Endothelial cell of umbilical vein (primary cell): ENCODE measurements at regions not wholly inside any gene's neighbourhood (a gene's known extent, or its start where the extent isn't known, plus 50 kb on each side); places are given as distances from the start of the nearest gene placed in this dataset.

Experiments
- BruUV-seq: library from RNA; stranded (reverse); fragments of 400-500 nt; replicated peaks from 2 replicates; lab custom pipeline; 2021; lab: Mats Ljungman, UMichigan
- CTCF ChIA-PET: fragments of 300-600, 350-600 bp; sonication (Branson Sonifier 250); formaldehyde crosslinking; loops from one replicate; lab custom pipeline; 2021; ENCODE audit warnings: antibody characterized with exemption, inconsistent platforms; lab: Charles Lee
- POLR2A ChIA-PET: fragments of 300-600, 350-600 bp; sonication (Branson Sonifier 250); formaldehyde crosslinking; loops from one replicate; lab custom pipeline; 2021; ENCODE audit warnings: antibody characterized with exemption, inconsistent platforms; lab: Charles Lee
- DNase-seq: peaks from one replicate; pipeline ENCODE4 v3.0.0-alpha.2; 2011; ENCODE audit warnings: low read depth, low spot score
- FAIRE-seq: peaks from 2 replicates; lab custom pipeline; 2011; peaks lifted over from hg19 to GRCh38; lab: Jason Lieb, UNC
- H2AFZ ChIP-seq: 2 replicates; pipeline ENCODE4 v1.6.0; 2012; ENCODE audit warnings: low read depth, low read length, control low read depth, inconsistent platforms
- H3K27ac ChIP-seq: 2 replicates; pipeline ENCODE4 v1.5.1; 2011; ENCODE audit warnings: low read depth, mild to moderate bottlenecking, control low read depth, low read length, moderate library complexity; ENCODE audit not compliant: insufficient read depth
- H3K27me3 ChIP-seq, 2 experiments: 2 replicates each; pipeline versions ENCODE4 v1.6.0 to v1.6.1; 2011; ENCODE audit warnings: low read length in 2 of 2, mixed read lengths in 1 of 2; ENCODE audit not compliant: control insufficient read depth in 2 of 2, insufficient read depth in 2 of 2
- H3K36me3 ChIP-seq, 2 experiments: 2 replicates in 1 of 2; 3 replicates in 1 of 2; pipeline ENCODE4 v1.5.1; 2011; ENCODE audit warnings: low read length in 2 of 2, mild to moderate bottlenecking in 1 of 2, moderate library complexity in 1 of 2; ENCODE audit not compliant: control insufficient read depth in 2 of 2, insufficient read depth in 2 of 2; ENCODE audit errors: extremely low read depth in 1 of 2
- H3K4me1 ChIP-seq: 3 replicates; pipeline ENCODE4 v1.5.1; 2011; ENCODE audit warnings: mild to moderate bottlenecking, low read length; ENCODE audit not compliant: control insufficient read depth, insufficient read depth; ENCODE audit errors: extremely low read depth
- H3K4me2 ChIP-seq: 2 replicates; pipeline ENCODE4 v1.6.1; 2011; ENCODE audit warnings: low read length, control low read depth, mixed read lengths; ENCODE audit not compliant: insufficient read depth
- H3K4me3 ChIP-seq, 3 experiments: fragments of 200-600 bp in 1 of 3; sonication (generic), shearing (Covaris generic) in 1 of 3; replicated peaks in 1 of 3; 2 replicates each; pipeline ENCODE4 v1.5.1; 2011 to 2016; ENCODE audit warnings: control low read depth in 3 of 3, low read length in 3 of 3, mild to moderate bottlenecking in 2 of 3, inconsistent platforms in 1 of 3, low read depth in 1 of 3, moderate library complexity in 1 of 3; ENCODE audit not compliant: insufficient read depth in 1 of 3
- H3K79me2 ChIP-seq: 2 replicates; pipeline ENCODE4 v1.6.0; 2012; ENCODE audit warnings: low read length, inconsistent platforms; ENCODE audit not compliant: control insufficient read depth, insufficient read depth
- H3K9ac ChIP-seq: replicated peaks from 2 replicates; pipeline ENCODE3; 2011; ENCODE audit warnings: low read length, control low read depth; ENCODE audit not compliant: insufficient read depth; ENCODE audit errors: extremely low read depth
- H3K9me1 ChIP-seq: replicated peaks from 3 replicates; pipeline ENCODE4 v1.6.0; 2011; ENCODE audit warnings: mild to moderate bottlenecking, low read length; ENCODE audit not compliant: control insufficient read depth, insufficient read depth; ENCODE audit errors: extremely low read depth
- H3K9me3 ChIP-seq: replicated peaks from 2 replicates; pipeline ENCODE4 v1.5.1; 2012; ENCODE audit warnings: low read length, inconsistent platforms; ENCODE audit not compliant: control insufficient read depth, insufficient read depth
- H4K20me1 ChIP-seq: replicated peaks from 2 replicates; pipeline ENCODE3; 2011; ENCODE audit warnings: mild to moderate bottlenecking, low read length; ENCODE audit not compliant: control insufficient read depth, insufficient read depth; ENCODE audit errors: extremely low read depth
- CTCF ChIP-seq, 2 donors: IDR thresholded peaks; 1 replicate in 1 of 2; 2 replicates in 1 of 2; pipeline ENCODE4 v1.5.1; 2011; ENCODE audit warnings: low read length in 2 of 2, mild to moderate bottlenecking in 2 of 2, moderate library complexity in 2 of 2, control low read depth in 1 of 2, inconsistent platforms in 1 of 2, low read depth in 1 of 2; ENCODE audit not compliant: insufficient read depth in 1 of 2; ENCODE audit errors: extremely low read depth in 1 of 2
- EZH2 ChIP-seq: IDR thresholded peaks from 2 replicates; pipeline ENCODE4 v1.6.1; 2012; ENCODE audit warnings: borderline replicate concordance, low read depth, mild to moderate bottlenecking, moderate library complexity, low read length, inconsistent platforms; ENCODE audit not compliant: severe bottlenecking
- FOS ChIP-seq: IDR thresholded peaks from 2 replicates; pipeline ENCODE4 v1.6.1; 2011; ENCODE audit warnings: mild to moderate bottlenecking, low read length, moderate library complexity, borderline replicate concordance; ENCODE audit not compliant: insufficient read depth
- GATA2 ChIP-seq: IDR thresholded peaks from 2 replicates; pipeline ENCODE4 v1.7.0; 2011; ENCODE audit warnings: low read depth, mild to moderate bottlenecking, moderate library complexity, mixed read lengths, low read length; ENCODE audit not compliant: insufficient read length, insufficient read depth
- JUN ChIP-seq: IDR thresholded peaks from 2 replicates; pipeline ENCODE4 v1.6.1; 2011; ENCODE audit warnings: borderline replicate concordance, low read depth; ENCODE audit not compliant: insufficient read length, insufficient read depth
- MAX ChIP-seq: IDR thresholded peaks from 2 replicates; pipeline ENCODE4 v1.6.1; 2011; ENCODE audit not compliant: insufficient read depth, insufficient read length
- MYC ChIP-seq: IDR thresholded peaks from one replicate; pipeline ENCODE4 v1.6.1; 2011; ENCODE audit warnings: mild to moderate bottlenecking, low read depth, low read length
- POLR2A ChIP-seq: IDR thresholded peaks from 2 replicates; pipeline ENCODE4 v1.6.1; 2012; ENCODE audit warnings: low read depth, mild to moderate bottlenecking, control low read depth, low read length
- POLR2AphosphoS5 ChIP-seq: IDR thresholded peaks from 2 replicates; pipeline ENCODE4 v1.6.1; 2012; ENCODE audit warnings: low read depth, mild to moderate bottlenecking, control low read depth, low read length, moderate library complexity; ENCODE audit not compliant: insufficient read depth
- dilution Hi-C: fragments of 300-500 bp; cut with MboI; formaldehyde crosslinking; loops from one replicate; pipeline ENCODE4 v1.15.0; 2019; ENCODE audit warnings: low sequenced_read_pairs; ENCODE audit not compliant: extremely low pct_ligation_motif_present
- intact Hi-C: fragments of 100-400 bp; cut with micrococcal nuclease; formaldehyde crosslinking; loops from one replicate; pipeline ENCODE4 v1.10.0; 2022

GRCh38 chr10:121096617-121097431, 245.7 kb downstream of the WDR11 start:
- CTCF ChIA-PET, result no interaction called here
- POLR2A ChIA-PET, result no interaction called here
- intact Hi-C loops, result no loop called here

More at GRCh38 chr10:121096617-121097431, 245.7 kb downstream of the WDR11 start:
- TF ChIP-seq POLR2AphosphoS5 (no peak), MYC (no peak), CTCF (IDR thresholded peaks at IDR 0.05; ENCODE audit: extremely low read depth in 1 of 2, insufficient read depth in 1 of 2, low read depth in 1 of 2, low read length in 2 of 2) (no peak), EZH2 (no peak), GATA2 (no peak), FOS (no peak), JUN (no peak), POLR2A (no peak), MAX (no peak)
- dilution Hi-C loops, result no loop called here
- H3K4me3 ChIP-seq, result no peak overlapping the region
- H3K4me1 ChIP-seq, result no peaks in the 10 kb centered on the region
- no peak overlapping the region for H3K27ac ChIP-seq
- no peak overlapping the region for H3K4me2 ChIP-seq
- no TSS peak for BruUV-seq
- no peaks in the 10 kb centered on the region for H3K27me3 ChIP-seq
- FAIRE-seq (no peak), DNase-seq (no peak)
- no peaks in the 10 kb centered on the region for H3K9me1 ChIP-seq
- H3K79me2 ChIP-seq, result no peaks in the 10 kb centered on the region
- H3K9ac ChIP-seq, result no peak overlapping the region
- no peaks in the 10 kb centered on the region for H3K9me3 ChIP-seq
- H3K36me3 ChIP-seq, result no peaks in the 10 kb centered on the region
- no peak overlapping the region for H2AFZ ChIP-seq
- H4K20me1 ChIP-seq, result no peaks in the 10 kb centered on the region
